Chondrocyte (in vitro differentiated cells): ENCODE measurements at regions not wholly inside any gene's neighbourhood (a gene's known extent, or its start where the extent isn't known, plus 50 kb on each side); places are given as distances from the start of the nearest gene placed in this dataset.

Experiments used
- DNase-seq: peaks from one replicate; pipeline ENCODE4 v3.0.0; 2021; ENCODE audit warnings: mixed read lengths, low spot score
- H3K27ac Mint-ChIP-seq: one replicate; pipeline ENCODE4 v1.8.0; 2021; ENCODE audit warnings: mild to moderate bottlenecking, moderate library complexity, mixed read lengths; ENCODE audit not compliant: unreplicated experiment
- H3K27me3 Mint-ChIP-seq: 2 replicates; pipeline ENCODE4 v1.8.0; 2021; ENCODE audit warnings: low read depth, mixed read lengths
- H3K36me3 Mint-ChIP-seq: 2 replicates; pipeline ENCODE4 v1.8.0; 2021; ENCODE audit warnings: low read depth, mixed read lengths
- H3K4me1 Mint-ChIP-seq: 2 replicates; pipeline ENCODE4 v1.8.0; 2021; ENCODE audit warnings: low read depth, mild to moderate bottlenecking, mixed read lengths
- H3K4me3 Mint-ChIP-seq: one replicate; pipeline ENCODE4 v1.8.0; 2021; ENCODE audit warnings: mild to moderate bottlenecking, moderate library complexity, mixed read lengths; ENCODE audit not compliant: unreplicated experiment
- H3K9me3 Mint-ChIP-seq: 2 replicates; pipeline ENCODE4 v1.8.0; 2021; ENCODE audit warnings: low read depth, mixed read lengths
- TF ChIP-seq, protein P1 (sequence below): fragments of 200-600 bp; sonication (generic); IDR thresholded peaks from 2 replicates; pipeline ENCODE4 v1.5.0; 2021; ENCODE audit warnings: antibody characterized with exemption, mild to moderate bottlenecking, moderate library complexity

GRCh38 chr4:57652779-57653178, 542.6 kb upstream of the IGFBP7 start:
- no peak for DNase-seq
- TF ChIP-seq, protein P1, sequence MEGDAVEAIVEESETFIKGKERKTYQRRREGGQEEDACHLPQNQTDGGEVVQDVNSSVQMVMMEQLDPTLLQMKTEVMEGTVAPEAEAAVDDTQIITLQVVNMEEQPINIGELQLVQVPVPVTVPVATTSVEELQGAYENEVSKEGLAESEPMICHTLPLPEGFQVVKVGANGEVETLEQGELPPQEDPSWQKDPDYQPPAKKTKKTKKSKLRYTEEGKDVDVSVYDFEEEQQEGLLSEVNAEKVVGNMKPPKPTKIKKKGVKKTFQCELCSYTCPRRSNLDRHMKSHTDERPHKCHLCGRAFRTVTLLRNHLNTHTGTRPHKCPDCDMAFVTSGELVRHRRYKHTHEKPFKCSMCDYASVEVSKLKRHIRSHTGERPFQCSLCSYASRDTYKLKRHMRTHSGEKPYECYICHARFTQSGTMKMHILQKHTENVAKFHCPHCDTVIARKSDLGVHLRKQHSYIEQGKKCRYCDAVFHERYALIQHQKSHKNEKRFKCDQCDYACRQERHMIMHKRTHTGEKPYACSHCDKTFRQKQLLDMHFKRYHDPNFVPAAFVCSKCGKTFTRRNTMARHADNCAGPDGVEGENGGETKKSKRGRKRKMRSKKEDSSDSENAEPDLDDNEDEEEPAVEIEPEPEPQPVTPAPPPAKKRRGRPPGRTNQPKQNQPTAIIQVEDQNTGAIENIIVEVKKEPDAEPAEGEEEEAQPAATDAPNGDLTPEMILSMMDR = no peak
- Mint-ChIP-seq H3K4me3 (no peak overlapping the region), H3K36me3 (no peaks in the 10 kb centered on the region), H3K27me3 (peaks cover 19% of the 10 kb centered on the region), H3K27ac (no peak overlapping the region), H3K9me3 (no peaks in the 10 kb centered on the region), H3K4me1 (no peaks in the 10 kb centered on the region)

DNA sequence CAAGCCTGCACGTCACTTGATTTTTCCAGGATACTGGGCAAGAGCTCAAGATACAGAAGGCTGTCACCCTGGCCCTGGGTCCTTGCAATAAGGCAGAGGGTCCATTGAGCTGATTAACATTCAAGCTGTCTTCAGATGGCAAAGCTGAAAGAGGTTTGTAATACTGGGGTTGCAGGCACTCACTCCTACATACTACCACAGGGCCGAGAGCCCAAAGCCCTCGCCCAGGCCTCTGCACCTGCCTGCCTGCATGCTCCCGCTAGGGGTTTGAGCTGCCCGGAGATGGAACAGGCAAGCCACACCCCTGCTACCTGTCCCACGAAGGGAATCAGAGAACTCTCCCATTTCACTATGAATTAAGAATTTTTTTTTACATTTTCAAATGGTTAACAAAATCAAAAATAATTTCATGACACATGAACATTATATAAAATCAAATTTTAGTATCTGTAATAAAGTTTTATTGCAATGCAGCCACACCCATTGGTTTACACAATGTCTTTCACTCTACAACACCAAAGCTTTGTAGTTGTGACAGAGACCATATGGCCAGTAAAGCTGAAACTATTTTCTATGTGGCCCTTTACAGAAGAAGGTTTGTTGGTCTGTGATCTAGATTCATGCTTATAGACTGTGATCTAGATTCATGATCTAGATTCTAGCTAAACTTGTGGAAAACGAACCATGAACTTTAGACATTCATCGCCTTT, 530.4 kb upstream of the IGFBP7 start:
- Mint-ChIP-seq H3K9me3 (no peaks in the 10 kb centered on the region), H3K36me3 (no peaks in the 10 kb centered on the region), H3K4me1 (no peaks in the 10 kb centered on the region), H3K27ac (no peak overlapping the region), H3K4me3 (no peak overlapping the region), H3K27me3 (peaks cover 7% of the 10 kb centered on the region)
- DNase-seq = no peak
- TF ChIP-seq, protein P1 = no peak

- H3K36me3 Mint-ChIP-seq = no peaks in the 10 kb centered on the region
- H3K4me1 Mint-ChIP-seq = no peaks in the 10 kb centered on the region
- no peak overlapping the region for H3K4me3 Mint-ChIP-seq
- H3K9me3 Mint-ChIP-seq = no peaks in the 10 kb centered on the region
- no peak overlapping the region for H3K27ac Mint-ChIP-seq
- TF ChIP-seq, protein P1 = no peak
- peaks cover 7% of the 10 kb centered on the region for H3K27me3 Mint-ChIP-seq
- DNase-seq = no peak
Measured at GRCh38 chr4:57639561-57640382, 529.6 kb upstream of the IGFBP7 start.

DNA sequence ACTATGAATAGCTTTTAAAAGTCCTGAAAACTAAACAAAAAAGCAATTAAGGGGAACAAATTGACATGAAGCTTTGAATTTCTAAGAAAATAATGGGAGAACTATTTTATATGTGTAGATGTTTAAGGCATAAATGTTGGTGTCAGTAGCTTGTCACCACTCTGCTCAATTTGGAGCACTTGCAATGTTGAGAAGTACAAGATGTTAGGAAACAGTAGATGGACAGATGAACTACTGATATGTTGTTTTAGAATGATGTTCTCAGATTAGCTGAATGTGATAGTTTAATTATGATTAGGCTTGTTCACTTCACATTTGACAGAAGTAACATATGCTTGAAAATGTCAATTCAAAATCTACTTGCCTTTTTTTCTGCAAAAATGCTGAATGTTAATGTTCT, 525.7 kb upstream of the IGFBP7 start:
- no peak overlapping the region for H3K4me3 Mint-ChIP-seq
- DNase-seq = no peak
- TF ChIP-seq, protein P1 = no peak
- no peaks in the 10 kb centered on the region for H3K36me3 Mint-ChIP-seq
- no peak overlapping the region for H3K27ac Mint-ChIP-seq
- peaks cover 7% of the 10 kb centered on the region for H3K27me3 Mint-ChIP-seq
- no peaks in the 10 kb centered on the region for H3K9me3 Mint-ChIP-seq
- no peaks in the 10 kb centered on the region for H3K4me1 Mint-ChIP-seq

DNA sequence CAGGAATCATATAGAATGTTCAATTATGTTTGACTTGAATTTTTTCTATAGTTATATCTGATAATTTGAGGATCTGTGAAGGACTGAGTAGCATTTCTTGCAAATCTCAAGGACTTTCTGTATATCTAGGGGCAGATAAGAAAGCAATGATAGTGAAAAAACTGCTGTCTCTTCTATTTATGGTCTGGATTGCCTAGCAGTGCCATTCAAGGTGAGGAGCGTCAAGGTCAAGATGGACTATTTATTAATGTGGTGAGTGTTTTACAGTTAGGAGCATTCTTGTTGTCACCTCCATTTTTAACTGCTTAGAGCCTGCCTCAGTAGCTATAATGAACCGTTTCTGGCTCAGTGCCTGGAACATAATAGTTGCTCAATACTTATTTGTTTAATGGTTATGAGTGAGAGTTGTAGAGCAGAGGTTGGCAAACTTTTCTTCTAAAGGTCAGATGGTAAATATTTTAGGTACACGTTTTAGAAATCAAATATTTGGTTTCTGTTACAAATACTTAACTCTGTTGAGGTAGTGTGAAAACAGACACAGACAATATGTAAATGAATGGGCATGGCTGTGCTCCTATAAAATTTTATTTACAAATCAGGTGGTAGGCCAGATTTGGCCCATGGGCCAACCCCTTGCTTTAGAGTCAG, 523.2 kb upstream of the IGFBP7 start:
- no peaks in the 10 kb centered on the region for H3K36me3 Mint-ChIP-seq
- no peaks in the 10 kb centered on the region for H3K4me1 Mint-ChIP-seq
- TF ChIP-seq, protein P1 = no peak
- H3K27me3 Mint-ChIP-seq = peaks cover 16% of the 10 kb centered on the region
- H3K9me3 Mint-ChIP-seq = no peaks in the 10 kb centered on the region
- no peak overlapping the region for H3K27ac Mint-ChIP-seq
- no peak overlapping the region for H3K4me3 Mint-ChIP-seq
- DNase-seq = no peak
